SK-N-SH treated with all-trans-retinoic acid at 6 μM for 48 hours (cell line): ENCODE measurements at regions not wholly inside any gene's neighbourhood (a gene's known extent, or its start where the extent isn't known, plus 50 kb on each side); places are given as distances from the start of the nearest gene placed in this dataset.

Experiments used
- RARB ChIP-seq: fragments of 250-450 bp; sonication (Bioruptor Pico); IDR thresholded peaks from 2 replicates; pipeline ENCODE4 v1.8.0; 2021; ENCODE audit warnings: mild to moderate bottlenecking, moderate library complexity
- TF ChIP-seq, protein P1 (sequence below): fragments of 250-450 bp; sonication (Bioruptor Pico); IDR thresholded peaks from 2 replicates; pipeline ENCODE4 v1.5.0; 2020; ENCODE audit warnings: mild to moderate bottlenecking, moderate library complexity

DNA sequence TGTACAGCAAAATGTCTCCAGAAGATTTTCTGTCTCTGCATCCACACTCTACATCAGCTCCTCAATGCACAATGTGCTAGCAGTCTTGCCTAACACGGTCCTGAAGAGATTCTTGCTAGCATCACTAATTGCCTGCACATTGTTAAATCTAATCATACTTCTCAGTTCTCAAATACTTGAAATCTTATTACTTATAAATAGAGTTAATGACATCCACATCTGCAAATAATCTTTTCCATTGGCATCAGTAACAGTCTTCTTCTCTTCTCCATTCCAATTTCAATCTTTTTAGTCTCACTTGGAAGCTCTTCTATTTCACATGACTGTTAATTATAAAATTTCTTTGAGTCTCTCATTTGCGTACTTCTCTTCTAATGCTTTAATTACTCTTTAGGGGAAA is 630.5 kb upstream of the SLITRK6 start:
- TF ChIP-seq RARB (CRISPR knock-in tag) = no peak
- TF ChIP-seq, protein P1, sequence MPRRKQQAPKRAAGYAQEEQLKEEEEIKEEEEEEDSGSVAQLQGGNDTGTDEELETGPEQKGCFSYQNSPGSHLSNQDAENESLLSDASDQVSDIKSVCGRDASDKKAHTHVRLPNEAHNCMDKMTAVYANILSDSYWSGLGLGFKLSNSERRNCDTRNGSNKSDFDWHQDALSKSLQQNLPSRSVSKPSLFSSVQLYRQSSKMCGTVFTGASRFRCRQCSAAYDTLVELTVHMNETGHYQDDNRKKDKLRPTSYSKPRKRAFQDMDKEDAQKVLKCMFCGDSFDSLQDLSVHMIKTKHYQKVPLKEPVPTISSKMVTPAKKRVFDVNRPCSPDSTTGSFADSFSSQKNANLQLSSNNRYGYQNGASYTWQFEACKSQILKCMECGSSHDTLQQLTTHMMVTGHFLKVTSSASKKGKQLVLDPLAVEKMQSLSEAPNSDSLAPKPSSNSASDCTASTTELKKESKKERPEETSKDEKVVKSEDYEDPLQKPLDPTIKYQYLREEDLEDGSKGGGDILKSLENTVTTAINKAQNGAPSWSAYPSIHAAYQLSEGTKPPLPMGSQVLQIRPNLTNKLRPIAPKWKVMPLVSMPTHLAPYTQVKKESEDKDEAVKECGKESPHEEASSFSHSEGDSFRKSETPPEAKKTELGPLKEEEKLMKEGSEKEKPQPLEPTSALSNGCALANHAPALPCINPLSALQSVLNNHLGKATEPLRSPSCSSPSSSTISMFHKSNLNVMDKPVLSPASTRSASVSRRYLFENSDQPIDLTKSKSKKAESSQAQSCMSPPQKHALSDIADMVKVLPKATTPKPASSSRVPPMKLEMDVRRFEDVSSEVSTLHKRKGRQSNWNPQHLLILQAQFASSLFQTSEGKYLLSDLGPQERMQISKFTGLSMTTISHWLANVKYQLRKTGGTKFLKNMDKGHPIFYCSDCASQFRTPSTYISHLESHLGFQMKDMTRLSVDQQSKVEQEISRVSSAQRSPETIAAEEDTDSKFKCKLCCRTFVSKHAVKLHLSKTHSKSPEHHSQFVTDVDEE (CRISPR knock-in tag) = no peak
